Body of pancreas (tissue), 4 donors: ENCODE measurements at regions not wholly inside any gene's neighbourhood (a gene's known extent, or its start where the extent isn't known, plus 50 kb on each side); places are given as distances from the start of the nearest gene placed in this dataset.

Experiments used
- ATAC-seq: fragments of 150-250 bp; one replicate; pipeline ENCODE4 v1.9.1; 2016
- DNase-seq, 4 donors: peaks; one replicate each; pipeline ENCODE4 v3.0.0-alpha.2; 2019
- H3K27ac ChIP-seq, 4 donors: fragments of 200-600 bp; sonication (generic); 1 replicate in 3 of 4; 2 replicates in 1 of 4; pipeline versions ENCODE4 v1.5.1 to v1.6.1; 2016 to 2019; ENCODE audit warnings: mild to moderate bottlenecking in 1 of 4, mixed read lengths in 1 of 4, moderate library complexity in 1 of 4
- H3K27me3 ChIP-seq, 2 donors: fragments of 200-600 bp; sonication (generic); one replicate each; pipeline ENCODE4 v1.6.0; 2016; ENCODE audit warnings: mild to moderate bottlenecking in 1 of 2
- H3K36me3 ChIP-seq, 2 donors: fragments of 200-600 bp; sonication (generic); replicated peaks in 1 of 2; 2 replicates each; pipeline ENCODE4 v1.5.1; 2016; ENCODE audit warnings: low read depth in 2 of 2; ENCODE audit not compliant: insufficient read depth in 1 of 2
- H3K4me1 ChIP-seq: fragments of 200-600 bp; sonication (generic); one replicate; pipeline ENCODE4 v1.6.0; 2016
- H3K4me3 ChIP-seq, 2 donors: fragments of 200-600 bp; sonication (generic); 1 replicate in 1 of 2; 2 replicates in 1 of 2; pipeline ENCODE4 v1.5.1; 2016 to 2019
- H3K9me3 ChIP-seq, 3 donors: fragments of 200-600 bp; sonication (generic); 1 replicate in 2 of 3; 2 replicates in 1 of 3; pipeline ENCODE4 v1.5.1; 2016
- POLR2A ChIP-seq, 3 donors: fragments of 450-650 bp; IDR thresholded peaks; one replicate each; pipeline ENCODE4 v1.6.1; 2016; ENCODE audit warnings: antibody characterized with exemption in 3 of 3, mild to moderate bottlenecking in 2 of 3
- WGBS, 2 donors: methylation state at CpG; one replicate each; pipeline ENCODE4 v1.1.5; 2017; 5-methylcytosine and 5-hydroxymethylcytosine counted together
- intact Hi-C: fragments of 100-400 bp; cut with DNase I; formaldehyde crosslinking; loops from one replicate; pipeline ENCODE4 v1.15.1; 2023
- TF ChIP-seq, protein P1 (sequence below), 7 experiments: fragments of 450-650 bp in 4 of 7; fragments of 200-600 bp in 3 of 7; sonication (generic) in 3 of 7; IDR thresholded peaks; one replicate each; pipeline ENCODE4 v1.5.1; 2016 to 2019; ENCODE audit warnings: antibody characterized with exemption in 7 of 7

DNA sequence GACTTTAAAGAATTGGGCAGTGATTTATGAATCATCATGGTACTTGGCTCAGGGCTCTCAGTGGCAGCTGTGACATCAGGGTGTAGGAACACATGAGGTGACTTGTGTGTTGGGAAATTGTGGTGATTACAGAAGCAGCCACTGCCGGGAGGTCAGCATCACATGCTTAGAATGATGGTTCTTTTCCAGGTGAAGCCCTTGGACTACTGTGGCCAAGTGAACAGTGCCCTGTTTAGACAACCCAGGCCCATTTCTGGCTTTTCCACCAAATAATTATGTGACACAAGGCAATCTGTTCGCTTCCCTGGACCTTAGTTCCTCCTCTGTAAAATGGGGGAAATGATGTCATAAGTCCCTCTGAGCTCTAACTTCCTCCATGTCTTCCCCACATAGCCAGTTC lies 139.7 kb upstream of the ROPN1 start:
- Histone ChIP-seq H3K27ac (no peak overlapping the region), H3K9me3 (no peaks in the 10 kb centered on the region), H3K27me3 (no peaks in the 10 kb centered on the region), H3K4me3 (no peak overlapping the region), H3K36me3 (no peaks in the 10 kb centered on the region), H3K4me1 (no peaks in the 10 kb centered on the region)
- intact Hi-C loops: no loop called here
- 43 to 60% methylated on average over 2 of the region's 2 CpGs for WGBS, 2 donors
- DNase-seq (peak in 2 of 4 donors; percentile 17 to 27), ATAC-seq (peak; percentile 27)
- TF ChIP-seq POLR2A (IDR thresholded peaks at IDR 0.05): no peak
- TF ChIP-seq, protein P1, sequence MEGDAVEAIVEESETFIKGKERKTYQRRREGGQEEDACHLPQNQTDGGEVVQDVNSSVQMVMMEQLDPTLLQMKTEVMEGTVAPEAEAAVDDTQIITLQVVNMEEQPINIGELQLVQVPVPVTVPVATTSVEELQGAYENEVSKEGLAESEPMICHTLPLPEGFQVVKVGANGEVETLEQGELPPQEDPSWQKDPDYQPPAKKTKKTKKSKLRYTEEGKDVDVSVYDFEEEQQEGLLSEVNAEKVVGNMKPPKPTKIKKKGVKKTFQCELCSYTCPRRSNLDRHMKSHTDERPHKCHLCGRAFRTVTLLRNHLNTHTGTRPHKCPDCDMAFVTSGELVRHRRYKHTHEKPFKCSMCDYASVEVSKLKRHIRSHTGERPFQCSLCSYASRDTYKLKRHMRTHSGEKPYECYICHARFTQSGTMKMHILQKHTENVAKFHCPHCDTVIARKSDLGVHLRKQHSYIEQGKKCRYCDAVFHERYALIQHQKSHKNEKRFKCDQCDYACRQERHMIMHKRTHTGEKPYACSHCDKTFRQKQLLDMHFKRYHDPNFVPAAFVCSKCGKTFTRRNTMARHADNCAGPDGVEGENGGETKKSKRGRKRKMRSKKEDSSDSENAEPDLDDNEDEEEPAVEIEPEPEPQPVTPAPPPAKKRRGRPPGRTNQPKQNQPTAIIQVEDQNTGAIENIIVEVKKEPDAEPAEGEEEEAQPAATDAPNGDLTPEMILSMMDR (IDR thresholded peaks at IDR 0.05): no peak

DNA sequence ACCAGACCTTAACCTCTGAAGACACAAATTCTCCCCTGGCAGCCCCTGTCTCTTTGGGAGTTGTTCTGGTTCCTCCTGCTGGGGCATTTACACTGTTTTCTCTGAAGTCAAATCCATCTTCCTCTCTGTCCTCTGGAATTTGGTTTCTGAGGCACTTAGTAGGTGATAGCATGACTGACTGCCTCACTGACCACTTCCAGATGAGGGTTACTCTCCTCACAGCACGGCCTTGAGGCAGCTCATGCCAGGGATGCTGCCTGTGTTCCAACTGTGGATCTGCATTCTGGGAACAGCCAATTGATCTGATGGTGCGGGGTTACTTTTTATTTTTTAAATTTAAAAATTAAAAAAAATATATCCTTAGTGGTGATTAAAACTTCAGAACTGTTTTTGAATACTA lies 140.9 kb upstream of the ROPN1 start:
- intact Hi-C loops: no loop called here
- WGBS, 2 donors: 43 to 57% methylated on average over 2 of the region's 2 CpGs
- no peaks in the 10 kb centered on the region for H3K9me3 ChIP-seq
- H3K4me1 ChIP-seq: no peaks in the 10 kb centered on the region
- no peak overlapping the region for H3K27ac ChIP-seq
- no peaks in the 10 kb centered on the region for H3K36me3 ChIP-seq
- no peak for TF ChIP-seq POLR2A (IDR thresholded peaks at IDR 0.05)
- TF ChIP-seq, protein P1 (IDR thresholded peaks at IDR 0.05): no peak
- DNase-seq (no peak), ATAC-seq (no peak)
- no peaks in the 10 kb centered on the region for H3K27me3 ChIP-seq
- no peak overlapping the region for H3K4me3 ChIP-seq

DNA sequence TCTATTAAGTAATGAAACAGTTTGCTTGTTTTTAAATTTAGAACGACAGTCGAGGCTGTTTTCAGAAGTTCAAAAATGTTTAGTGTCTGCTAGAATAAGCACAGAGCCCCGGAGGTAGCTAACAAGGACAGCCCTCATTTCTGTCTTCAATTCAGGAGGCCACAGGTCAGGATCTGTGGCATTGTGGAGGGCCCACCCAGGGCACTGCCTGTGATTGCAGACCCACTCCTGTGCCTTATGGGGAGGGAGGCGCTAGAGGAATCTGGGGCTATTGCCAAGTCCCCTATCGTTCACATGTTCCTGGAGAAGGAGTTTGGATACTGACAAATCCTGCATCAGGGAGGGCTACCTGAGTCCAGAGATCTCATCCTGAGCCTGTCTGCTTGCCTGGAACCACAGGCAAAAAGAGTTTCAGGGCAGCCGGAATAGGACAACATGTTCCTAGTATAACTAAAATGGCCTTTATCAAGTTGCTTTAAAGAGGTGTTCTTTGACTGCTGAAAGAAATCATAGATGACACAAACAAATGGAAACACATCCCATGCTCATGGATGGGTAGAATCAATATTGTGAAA lies 141.5 kb upstream of the ROPN1 start:
- ATAC-seq (no peak), DNase-seq (no peak)
- intact Hi-C loops: no loop called here
- no peak overlapping the region for H3K4me3 ChIP-seq
- 84 to 89% methylated on average over 6 of the region's 6 CpGs for WGBS, 2 donors
- H3K4me1 ChIP-seq: no peaks in the 10 kb centered on the region
- no peak for TF ChIP-seq POLR2A (IDR thresholded peaks at IDR 0.05)
- TF ChIP-seq, protein P1 (IDR thresholded peaks at IDR 0.05): no peak
- H3K36me3 ChIP-seq: no peaks in the 10 kb centered on the region
- no peaks in the 10 kb centered on the region for H3K27me3 ChIP-seq
- H3K9me3 ChIP-seq: no peaks in the 10 kb centered on the region
- H3K27ac ChIP-seq: no peak overlapping the region

DNA sequence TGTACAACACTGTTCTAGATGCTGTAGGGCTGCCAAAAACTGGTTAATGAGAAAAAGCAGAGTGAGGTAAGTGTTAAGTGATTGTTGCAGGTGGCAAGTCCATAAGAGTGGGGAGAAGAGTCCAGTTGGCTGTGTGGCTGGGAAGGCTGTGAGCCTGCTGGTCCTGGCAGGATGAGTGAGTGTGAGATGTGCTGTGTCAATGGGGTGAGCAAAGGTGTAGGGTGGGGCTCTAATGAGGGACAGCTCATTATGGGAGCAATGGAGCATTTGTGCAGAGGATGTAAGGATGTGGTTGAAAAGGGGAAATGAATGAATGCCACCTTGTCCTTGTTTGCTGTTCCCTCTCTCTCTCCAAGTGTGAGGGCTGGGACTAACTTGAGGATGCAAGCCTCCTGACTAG lies 145.3 kb upstream of the ROPN1 start:
- ATAC-seq: no peak
- TF ChIP-seq, protein P1 (IDR thresholded peaks at IDR 0.05): no peak
- TF ChIP-seq POLR2A (IDR thresholded peaks at IDR 0.05): no peak
- DNase-seq: no peak

DNA sequence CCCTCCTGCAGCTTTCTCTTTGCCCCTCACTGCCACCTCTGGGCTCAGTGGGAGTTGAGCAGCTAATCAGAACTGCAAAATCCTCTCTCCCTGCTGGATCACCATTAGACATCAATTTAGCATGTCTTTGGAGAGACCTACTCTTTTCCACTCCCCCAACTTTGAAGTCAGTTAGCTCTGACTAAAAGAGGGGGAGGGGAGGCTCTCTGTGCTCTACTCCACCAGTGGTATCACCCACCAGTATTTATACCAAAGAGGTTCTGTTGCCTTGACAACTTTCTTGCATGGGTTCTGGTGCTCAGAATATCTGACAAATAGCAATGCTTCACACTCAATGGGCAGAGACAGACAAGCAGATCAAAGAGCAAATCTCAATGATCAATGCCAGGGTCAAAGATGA lies 146.2 kb upstream of the ROPN1 start:
- ATAC-seq (no peak), DNase-seq (no peak)
- no peak overlapping the region for H3K4me3 ChIP-seq
- H3K27ac ChIP-seq: no peak overlapping the region
- TF ChIP-seq POLR2A (IDR thresholded peaks at IDR 0.05): no peak
- TF ChIP-seq, protein P1 (IDR thresholded peaks at IDR 0.05): no peak
- intact Hi-C loops: no loop called here
- no peaks in the 10 kb centered on the region for H3K9me3 ChIP-seq
- H3K27me3 ChIP-seq: no peaks in the 10 kb centered on the region
- H3K4me1 ChIP-seq: no peaks in the 10 kb centered on the region
- no peaks in the 10 kb centered on the region for H3K36me3 ChIP-seq

More for the DNA sequence above, 145.3 kb upstream of the ROPN1 start:
- no peak overlapping the region for H3K27ac ChIP-seq
- H3K4me3 ChIP-seq: no peak overlapping the region
- H3K9me3 ChIP-seq: no peaks in the 10 kb centered on the region
- no peaks in the 10 kb centered on the region for H3K4me1 ChIP-seq
- no peaks in the 10 kb centered on the region for H3K36me3 ChIP-seq
- H3K27me3 ChIP-seq: no peaks in the 10 kb centered on the region
- intact Hi-C loops: no loop called here
